ENCODE measurements at regions not wholly inside any gene's neighbourhood (a gene's known extent, or its start where the extent isn't known, plus 50 kb on each side); places are given as distances from the start of the nearest gene placed in this dataset.

DNA sequence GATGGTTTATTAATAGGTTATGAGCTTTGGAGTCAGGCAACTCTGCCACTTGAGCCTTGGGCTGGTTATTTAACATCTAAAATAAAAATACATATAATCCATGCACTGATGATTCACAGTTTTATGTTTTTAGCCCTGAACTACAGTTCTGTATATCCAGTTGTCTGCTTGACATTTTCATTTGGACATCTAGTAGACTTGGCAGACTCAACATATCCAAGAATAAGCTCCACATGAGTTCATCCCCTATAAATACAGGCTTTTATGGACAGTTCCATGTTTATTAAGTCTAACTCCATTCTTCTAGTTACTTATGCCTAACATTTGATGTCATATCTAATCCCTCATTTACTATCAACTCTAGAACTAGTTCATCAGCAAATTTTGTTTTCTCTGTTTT, 174.2 kb downstream of the KIF2B start:
- DNase-seq (no peak), ATAC-seq (ENCODE audit: low read depth) (no peak)
- Mint-ChIP-seq H3K27ac (no peak overlapping the region), H3K9me3 (ENCODE audit: insufficient read depth) (peaks cover 4% of the 10 kb centered on the region), H3K4me3 (no peak overlapping the region), H3K4me1 (no peaks in the 10 kb centered on the region), H3K27me3 (no peaks in the 10 kb centered on the region)
- no peaks in the 10 kb centered on the region for H4K20me1 ChIP-seq (ENCODE audit: control insufficient read depth, insufficient read depth, low read length, poor library complexity, severe bottlenecking)
- no peaks in the 10 kb centered on the region for H3K27me3 ChIP-seq (replicated peaks in 1 of 4; ENCODE audit: control extremely low read depth in 1 of 4, control insufficient read depth in 3 of 4, insufficient read depth in 4 of 4, low read length in 3 of 4)
- CTCF ChIA-PET: no interaction called here
- no peak overlapping the region for H2AFZ ChIP-seq (ENCODE audit: insufficient read depth, low read depth, low read length, poor library complexity, severe bottlenecking)
- H3K9me3 ChIP-seq (ENCODE audit: control extremely low read depth in 1 of 3, control insufficient read depth in 2 of 3, insufficient read depth in 1 of 3, low read length in 2 of 3): peaks cover 0 to 4% (median 1%) of the 10 kb centered on the region in 3 donors
- POLR2A ChIA-PET: no interaction called here
- no peak overlapping the region for H3K9ac ChIP-seq (ENCODE audit: low read length)
- H3K79me2 ChIP-seq (ENCODE audit: control insufficient read depth, insufficient read depth, low read length): no peaks in the 10 kb centered on the region
- intact Hi-C loops (cut with micrococcal nuclease): no loop called here
- no peaks in the 10 kb centered on the region for H3K4me1 ChIP-seq (ENCODE audit: control insufficient read depth in 2 of 2, insufficient read depth in 2 of 2, low read length in 2 of 2)
- no peak for TF ChIP-seq EZH2 (IDR thresholded peaks at IDR 0.05; ENCODE audit: borderline replicate concordance, insufficient read depth, low read depth, low read length, poor library complexity, severe bottlenecking)
- TF ChIP-seq, protein P1, sequence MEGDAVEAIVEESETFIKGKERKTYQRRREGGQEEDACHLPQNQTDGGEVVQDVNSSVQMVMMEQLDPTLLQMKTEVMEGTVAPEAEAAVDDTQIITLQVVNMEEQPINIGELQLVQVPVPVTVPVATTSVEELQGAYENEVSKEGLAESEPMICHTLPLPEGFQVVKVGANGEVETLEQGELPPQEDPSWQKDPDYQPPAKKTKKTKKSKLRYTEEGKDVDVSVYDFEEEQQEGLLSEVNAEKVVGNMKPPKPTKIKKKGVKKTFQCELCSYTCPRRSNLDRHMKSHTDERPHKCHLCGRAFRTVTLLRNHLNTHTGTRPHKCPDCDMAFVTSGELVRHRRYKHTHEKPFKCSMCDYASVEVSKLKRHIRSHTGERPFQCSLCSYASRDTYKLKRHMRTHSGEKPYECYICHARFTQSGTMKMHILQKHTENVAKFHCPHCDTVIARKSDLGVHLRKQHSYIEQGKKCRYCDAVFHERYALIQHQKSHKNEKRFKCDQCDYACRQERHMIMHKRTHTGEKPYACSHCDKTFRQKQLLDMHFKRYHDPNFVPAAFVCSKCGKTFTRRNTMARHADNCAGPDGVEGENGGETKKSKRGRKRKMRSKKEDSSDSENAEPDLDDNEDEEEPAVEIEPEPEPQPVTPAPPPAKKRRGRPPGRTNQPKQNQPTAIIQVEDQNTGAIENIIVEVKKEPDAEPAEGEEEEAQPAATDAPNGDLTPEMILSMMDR (IDR thresholded peaks at IDR 0.05): no peak
- no peak overlapping the region for H3K4me3 ChIP-seq (ENCODE audit: control extremely low read depth in 1 of 5, extremely low read depth in 1 of 5, insufficient read depth in 1 of 5, low read depth in 2 of 5, low read length in 4 of 5)
- no peak overlapping the region for H3K27ac ChIP-seq (ENCODE audit: low read length in 2 of 2)
- no peak overlapping the region for H3K4me2 ChIP-seq (replicated peaks; ENCODE audit: low read depth, low read length, poor library complexity, severe bottlenecking)
- H3K36me3 ChIP-seq (replicated peaks in 1 of 2; ENCODE audit: control extremely low read depth in 1 of 2, control insufficient read depth in 1 of 2, extremely low read depth in 1 of 2, insufficient read depth in 2 of 2, low read length in 1 of 2): no peaks in the 10 kb centered on the region

GRCh38 chr17:54007855-54008254, 185.1 kb downstream of the KIF2B start:
- Histone ChIP-seq H3K27ac (ENCODE audit: low read length in 2 of 2) (no peak overlapping the region), H4K20me1 (ENCODE audit: control insufficient read depth, insufficient read depth, low read length, poor library complexity, severe bottlenecking) (no peaks in the 10 kb centered on the region), H3K27me3 (replicated peaks in 1 of 4; ENCODE audit: control extremely low read depth in 1 of 4, control insufficient read depth in 3 of 4, insufficient read depth in 4 of 4, low read length in 3 of 4) (no peaks in the 10 kb centered on the region), H3K4me2 (replicated peaks; ENCODE audit: low read depth, low read length, poor library complexity, severe bottlenecking) (no peak overlapping the region), H3K9ac (ENCODE audit: low read length) (no peak overlapping the region), H3K9me3 (ENCODE audit: control extremely low read depth in 1 of 3, control insufficient read depth in 2 of 3, insufficient read depth in 1 of 3, low read length in 2 of 3) (no peaks in the 10 kb centered on the region), H3K36me3 (replicated peaks in 1 of 2; ENCODE audit: control extremely low read depth in 1 of 2, control insufficient read depth in 1 of 2, extremely low read depth in 1 of 2, insufficient read depth in 2 of 2, low read length in 1 of 2) (no peaks in the 10 kb centered on the region), H2AFZ (ENCODE audit: insufficient read depth, low read depth, low read length, poor library complexity, severe bottlenecking) (no peak overlapping the region), H3K4me1 (ENCODE audit: control insufficient read depth in 2 of 2, insufficient read depth in 2 of 2, low read length in 2 of 2) (no peaks in the 10 kb centered on the region), H3K79me2 (ENCODE audit: control insufficient read depth, insufficient read depth, low read length) (no peaks in the 10 kb centered on the region), H3K4me3 (ENCODE audit: control extremely low read depth in 1 of 5, extremely low read depth in 1 of 5, insufficient read depth in 1 of 5, low read depth in 2 of 5, low read length in 4 of 5) (no peak overlapping the region)
- H3K9me3 Mint-ChIP-seq (ENCODE audit: insufficient read depth): peaks cover 5% of the 10 kb centered on the region
- H3K27ac Mint-ChIP-seq: no peak overlapping the region
- DNase-seq: no peak
- TF ChIP-seq, protein P1 (IDR thresholded peaks at IDR 0.05): no peak
- TF ChIP-seq EZH2 (IDR thresholded peaks at IDR 0.05; ENCODE audit: borderline replicate concordance, insufficient read depth, low read depth, low read length, poor library complexity, severe bottlenecking): no peak
- intact Hi-C loops (cut with micrococcal nuclease): no loop called here
- ChIA-PET POLR2A (no interaction called here), CTCF (no interaction called here)
- WGBS (ENCODE audit: insufficient coverage): 60% methylated on average over 1 of the region's 2 CpGs
- H3K4me3 Mint-ChIP-seq: no peak overlapping the region
- H3K4me1 Mint-ChIP-seq: no peaks in the 10 kb centered on the region
- ATAC-seq (ENCODE audit: low read depth): no peak
- H3K27me3 Mint-ChIP-seq: no peaks in the 10 kb centered on the region
